ENCODE measurements at regions not wholly inside any gene's neighbourhood (a gene's known extent, or its start where the extent isn't known, plus 50 kb on each side); places are given as distances from the start of the nearest gene placed in this dataset.

GRCh38 chr9:88697764-88698432 lies 162.9 kb downstream of the NXNL2 start:
- Histone ChIP-seq H3K9me3 (peaks cover 0 to 10% of the 10 kb centered on the region in 2 donors), H3K4me1 (no peaks in the 10 kb centered on the region), H3K4me3 (no peak overlapping the region), H3K27ac (no peak overlapping the region), H3K27me3 (no peaks in the 10 kb centered on the region), H3K36me3 (no peaks in the 10 kb centered on the region)
- TF ChIP-seq CTCF (IDR thresholded peaks at IDR 0.05), result no peak
- DNase-seq (ENCODE audit: low spot score), result no peak

GRCh38 chr9:88702985-88703384 lies 168.0 kb downstream of the NXNL2 start:
- Histone ChIP-seq H3K4me1 (no peaks in the 10 kb centered on the region), H3K27ac (no peak overlapping the region), H3K9me3 (no peaks in the 10 kb centered on the region), H3K36me3 (no peaks in the 10 kb centered on the region), H3K27me3 (no peaks in the 10 kb centered on the region), H3K4me3 (no peak overlapping the region)
- no peak for DNase-seq (ENCODE audit: low spot score)
- TF ChIP-seq CTCF (IDR thresholded peaks at IDR 0.05), result no peak

- DNase-seq (ENCODE audit: low spot score), result no peak
- Histone ChIP-seq H3K36me3 (no peaks in the 10 kb centered on the region), H3K4me3 (no peak overlapping the region), H3K4me1 (no peaks in the 10 kb centered on the region), H3K27ac (no peak overlapping the region), H3K27me3 (no peaks in the 10 kb centered on the region), H3K9me3 (no peaks in the 10 kb centered on the region)
- TF ChIP-seq CTCF (IDR thresholded peaks at IDR 0.05), result no peak
These were observed 171.5 kb downstream of the NXNL2 start for GRCh38 chr9:88706193-88707113.

- H3K4me1 ChIP-seq, result no peaks in the 10 kb centered on the region
- TF ChIP-seq CTCF (IDR thresholded peaks at IDR 0.05), result no peak
- no peak overlapping the region for H3K4me3 ChIP-seq
- no peaks in the 10 kb centered on the region for H3K36me3 ChIP-seq
- no peak for DNase-seq (ENCODE audit: low spot score)
- H3K27ac ChIP-seq, result no peak overlapping the region
- H3K9me3 ChIP-seq, result peaks cover 0 to 4% of the 10 kb centered on the region in 2 donors
- no peaks in the 10 kb centered on the region for H3K27me3 ChIP-seq
These were observed 175.5 kb downstream of the NXNL2 start for GRCh38 chr9:88710449-88710848.

GRCh38 chr9:88711719-88712118 lies 176.7 kb downstream of the NXNL2 start:
- TF ChIP-seq CTCF (IDR thresholded peaks at IDR 0.05), result no peak
- DNase-seq (ENCODE audit: low spot score), result no peak
- Histone ChIP-seq H3K4me1 (no peaks in the 10 kb centered on the region), H3K4me3 (no peak overlapping the region), H3K9me3 (peaks cover 0 to 8% of the 10 kb centered on the region in 2 donors), H3K27me3 (no peaks in the 10 kb centered on the region), H3K27ac (no peak overlapping the region), H3K36me3 (no peaks in the 10 kb centered on the region)
